ENCODE measurements at regions not wholly inside any gene's neighbourhood (a gene's known extent, or its start where the extent isn't known, plus 50 kb on each side); places are given as distances from the start of the nearest gene placed in this dataset.

DNA sequence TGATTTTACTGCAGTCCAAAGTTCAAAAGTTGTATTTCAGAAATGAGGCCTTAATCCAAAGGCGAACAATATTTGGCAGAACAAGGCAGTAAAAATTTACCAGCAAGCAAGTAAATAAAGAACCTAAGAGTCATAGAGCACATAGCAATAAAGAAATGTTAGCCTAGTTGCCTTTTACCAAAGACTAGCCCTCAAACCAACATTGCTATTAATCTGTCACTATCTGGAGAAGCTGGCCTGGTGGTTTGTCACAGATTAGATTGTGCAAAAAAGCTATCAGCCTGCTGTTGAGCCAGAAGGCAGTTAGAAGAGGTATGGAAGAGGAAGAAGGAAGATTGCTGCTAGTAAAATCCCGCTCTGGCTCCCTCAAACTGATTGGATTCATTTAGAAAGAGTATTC, 304.7 kb upstream of the KLF4 start:
- TF ChIP-seq, protein P1, sequence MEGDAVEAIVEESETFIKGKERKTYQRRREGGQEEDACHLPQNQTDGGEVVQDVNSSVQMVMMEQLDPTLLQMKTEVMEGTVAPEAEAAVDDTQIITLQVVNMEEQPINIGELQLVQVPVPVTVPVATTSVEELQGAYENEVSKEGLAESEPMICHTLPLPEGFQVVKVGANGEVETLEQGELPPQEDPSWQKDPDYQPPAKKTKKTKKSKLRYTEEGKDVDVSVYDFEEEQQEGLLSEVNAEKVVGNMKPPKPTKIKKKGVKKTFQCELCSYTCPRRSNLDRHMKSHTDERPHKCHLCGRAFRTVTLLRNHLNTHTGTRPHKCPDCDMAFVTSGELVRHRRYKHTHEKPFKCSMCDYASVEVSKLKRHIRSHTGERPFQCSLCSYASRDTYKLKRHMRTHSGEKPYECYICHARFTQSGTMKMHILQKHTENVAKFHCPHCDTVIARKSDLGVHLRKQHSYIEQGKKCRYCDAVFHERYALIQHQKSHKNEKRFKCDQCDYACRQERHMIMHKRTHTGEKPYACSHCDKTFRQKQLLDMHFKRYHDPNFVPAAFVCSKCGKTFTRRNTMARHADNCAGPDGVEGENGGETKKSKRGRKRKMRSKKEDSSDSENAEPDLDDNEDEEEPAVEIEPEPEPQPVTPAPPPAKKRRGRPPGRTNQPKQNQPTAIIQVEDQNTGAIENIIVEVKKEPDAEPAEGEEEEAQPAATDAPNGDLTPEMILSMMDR (conservative IDR thresholded peaks at IDR 0.05; ENCODE audit: low read depth in 2 of 2), result no peak
- TF ChIP-seq NANOG (IDR thresholded peaks at IDR 0.05; ENCODE audit: borderline replicate concordance) (no peak), EZH2 (IDR thresholded peaks at IDR 0.05; ENCODE audit: low read depth, unreplicated experiment) (no peak), EZH2phosphoT487 (IDR thresholded peaks at IDR 0.05; ENCODE audit: unreplicated experiment) (no peak), POLR2AphosphoS5 (IDR thresholded peaks at IDR 0.05; ENCODE audit: low read depth) (no peak)

Data from GM23338 (cell line).